WTC11 (cell line): ENCODE measurements at regions not wholly inside any gene's neighbourhood (a gene's known extent, or its start where the extent isn't known, plus 50 kb on each side); places are given as distances from the start of the nearest gene placed in this dataset.

Experiments
- ATAC-seq: fragments of 200-7000 bp; cut with Tn5 transposase; 2 replicates; pipeline ENCODE4 v1.10.0; 2021; ENCODE audit warnings: mild to moderate bottlenecking, moderate library complexity
- CTCF ChIA-PET: fragments of 300-600 bp; sonication (Branson Sonifier 250); formaldehyde crosslinking; loops from one replicate; lab custom pipeline; 2021; ENCODE audit warnings: antibody characterized with exemption; lab: Charles Lee
- POLR2A ChIA-PET: fragments of 350-600 bp; sonication (Branson Sonifier 250); formaldehyde crosslinking; loops from one replicate; lab custom pipeline; 2021; ENCODE audit warnings: antibody characterized with exemption; lab: Charles Lee
- DNase-seq: peaks from one replicate; pipeline ENCODE4 v3.0.0; 2021; ENCODE audit warnings: low spot score
- H3K27ac Mint-ChIP-seq: 2 replicates; pipeline ENCODE4 v1.8.0; 2021; ENCODE audit warnings: mixed read lengths
- H3K27me3 Mint-ChIP-seq: 2 replicates; pipeline ENCODE4 v1.8.0; 2021; ENCODE audit warnings: low read depth, mild to moderate bottlenecking, moderate library complexity, mixed read lengths
- H3K36me3 Mint-ChIP-seq: 2 replicates; pipeline ENCODE4 v1.8.0; 2021; ENCODE audit warnings: mixed read lengths
- H3K4me1 Mint-ChIP-seq: 2 replicates; pipeline ENCODE4 v1.8.0; 2022; ENCODE audit warnings: mixed read lengths
- H3K4me3 Mint-ChIP-seq: 2 replicates; pipeline ENCODE4 v1.8.0; 2021; ENCODE audit warnings: mild to moderate bottlenecking, moderate library complexity, mixed read lengths
- H3K9me3 Mint-ChIP-seq: 2 replicates; pipeline ENCODE4 v1.8.0; 2021; ENCODE audit warnings: mixed read lengths
- AR ChIP-seq: fragments of 250-450 bp; sonication (Bioruptor Pico); IDR thresholded peaks from 2 replicates; pipeline ENCODE4 v1.9.0; 2021; ENCODE audit warnings: mild to moderate bottlenecking
- ATF1 ChIP-seq: sonication (generic); formaldehyde crosslinking; IDR thresholded peaks from 2 replicates; pipeline ENCODE4 v1.8.1; 2023; ENCODE audit warnings: mild to moderate bottlenecking, moderate library complexity, missing genetic modification reagents
- CDX4 ChIP-seq: fragments of 250-450 bp; sonication (Bioruptor Pico); IDR thresholded peaks from 2 replicates; pipeline ENCODE4 v1.9.0; 2021; ENCODE audit warnings: moderate library complexity, mild to moderate bottlenecking, inconsistent platforms, borderline replicate concordance
- FOXP1 ChIP-seq: sonication (generic); formaldehyde crosslinking; IDR thresholded peaks from 2 replicates; pipeline ENCODE4 v1.8.0; 2022; ENCODE audit warnings: missing genetic modification reagents, mild to moderate bottlenecking, moderate library complexity, borderline replicate concordance
- HMGXB4 ChIP-seq: sonication (generic); formaldehyde crosslinking; IDR thresholded peaks from 2 replicates; pipeline ENCODE4 v1.8.1; 2023; ENCODE audit warnings: mild to moderate bottlenecking, moderate library complexity, missing genetic modification reagents
- NR2C2 ChIP-seq: sonication (generic); formaldehyde crosslinking; IDR thresholded peaks from 2 replicates; pipeline ENCODE4 v1.8.0; 2022; ENCODE audit warnings: mild to moderate bottlenecking, missing genetic modification reagents
- PRRX2 ChIP-seq: fragments of 250-450 bp; sonication (Bioruptor Pico); IDR thresholded peaks from 2 replicates; pipeline ENCODE4 v1.8.0; 2021; ENCODE audit warnings: mild to moderate bottlenecking
- RORB ChIP-seq: fragments of 250-450 bp; sonication (Bioruptor Pico); IDR thresholded peaks from 2 replicates; pipeline ENCODE4 v1.9.0; 2021; ENCODE audit warnings: mild to moderate bottlenecking
- TEAD4 ChIP-seq: sonication (generic); formaldehyde crosslinking; IDR thresholded peaks from 2 replicates; pipeline ENCODE4 v1.8.0; 2022; ENCODE audit warnings: mild to moderate bottlenecking, missing genetic modification reagents
- ZBTB21 ChIP-seq: sonication (generic); formaldehyde crosslinking; IDR thresholded peaks from 2 replicates; pipeline ENCODE4 v1.8.1; 2023; ENCODE audit warnings: mild to moderate bottlenecking, missing genetic modification reagents, borderline replicate concordance
- ZNF121 ChIP-seq: sonication (generic); formaldehyde crosslinking; IDR thresholded peaks from 2 replicates; pipeline ENCODE4 v1.8.0; 2023; ENCODE audit warnings: missing genetic modification reagents
- ZNF138 ChIP-seq: sonication (generic); formaldehyde crosslinking; conservative IDR thresholded peaks from 2 replicates; pipeline ENCODE4 v1.8.1; 2022; ENCODE audit warnings: mild to moderate bottlenecking, moderate library complexity, missing genetic modification reagents
- ZNF317 ChIP-seq: sonication (generic); formaldehyde crosslinking; IDR thresholded peaks from 2 replicates; pipeline ENCODE4 v1.8.1; 2023; ENCODE audit warnings: low read depth, mild to moderate bottlenecking, moderate library complexity, missing genetic modification reagents, borderline replicate concordance
- TF ChIP-seq, protein P1 (sequence below): sonication (generic); formaldehyde crosslinking; IDR thresholded peaks from 2 replicates; pipeline ENCODE4 v1.8.1; 2022; ENCODE audit warnings: mild to moderate bottlenecking, moderate library complexity, missing genetic modification reagents
- TF ChIP-seq, protein P2 (sequence below): fragments of 250-450 bp; sonication (Bioruptor Pico); IDR thresholded peaks from 2 replicates; pipeline ENCODE4 v1.8.0; 2021; ENCODE audit warnings: mild to moderate bottlenecking
- TF ChIP-seq, protein P3 (sequence below): sonication (generic); formaldehyde crosslinking; IDR thresholded peaks from 2 replicates; pipeline ENCODE4 v1.8.0; 2022; ENCODE audit warnings: mild to moderate bottlenecking, missing genetic modification reagents
- TF ChIP-seq, protein P4 (sequence below): sonication (generic); formaldehyde crosslinking; IDR thresholded peaks from 2 replicates; pipeline ENCODE4 v1.8.1; 2023; ENCODE audit warnings: mild to moderate bottlenecking, missing genetic modification reagents

DNA sequence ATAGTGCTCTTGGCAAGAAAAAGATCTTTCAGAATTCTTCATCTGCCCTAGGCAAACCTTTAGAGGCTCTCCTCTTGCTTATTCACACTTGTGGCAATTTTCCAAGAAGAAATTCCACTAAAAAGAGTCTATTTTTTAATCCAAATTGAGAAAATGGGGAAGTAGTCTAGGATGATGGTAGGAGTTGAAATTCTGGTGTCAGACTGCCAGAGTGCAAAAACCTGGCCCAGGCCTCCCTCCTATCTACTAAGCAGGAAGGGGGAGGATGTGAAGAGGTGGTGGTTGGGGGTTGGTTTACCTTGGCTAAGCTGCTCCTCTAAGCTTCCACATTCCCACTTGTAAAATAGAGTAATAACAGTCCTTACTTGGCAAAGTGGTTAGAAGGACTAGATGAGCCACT, 120.6 kb upstream of the KCNJ15 start:
- Mint-ChIP-seq H3K27me3 (no peaks in the 10 kb centered on the region; the same call in 1 of the 2 replicates), H3K4me1 (peaks cover 7% of the 10 kb centered on the region; the same call in 1 of the 2 replicates), H3K9me3 (peaks cover 15% of the 10 kb centered on the region), H3K27ac (no peak overlapping the region), H3K4me3 (no peak overlapping the region), H3K36me3 (no peaks in the 10 kb centered on the region)
- TF ChIP-seq HMGXB4 (no peak), CDX4 (CRISPR knock-in tag) (no peak), NR2C2 (CRISPR knock-in tag) (no peak)
- ATAC-seq, result no peak
- POLR2A ChIA-PET, result no interaction called here
- DNase-seq, result no peak
- CTCF ChIA-PET, result no interaction called here

GRCh38 chr21:38139380-38140168, 117.2 kb upstream of the KCNJ15 start:
- no peak overlapping the region for H3K4me3 Mint-ChIP-seq
- no peak for ATAC-seq
- POLR2A ChIA-PET, result no interaction called here
- H3K27me3 Mint-ChIP-seq, result no peaks in the 10 kb centered on the region; the same call in none of the 2 replicates
- no peak overlapping the region for H3K27ac Mint-ChIP-seq
- no peak for DNase-seq
- H3K4me1 Mint-ChIP-seq, result peaks cover 7% of the 10 kb centered on the region; the same call in 1 of the 2 replicates
- peaks cover 34% of the 10 kb centered on the region for H3K9me3 Mint-ChIP-seq
- CTCF ChIA-PET, result interaction anchor here (0.9 to 1.5 kb wide), 4 partner anchors 13 to 213 kb away, joined by 3 to 6 read pairs (median 3); no protein-coding TSS in a partner anchor
- TF ChIP-seq ZNF317 (CRISPR knock-in tag) (no peak), ZNF138 (no peak), RORB (CRISPR knock-in tag) (no peak), NR2C2 (CRISPR knock-in tag) (no peak), ZNF121 (CRISPR knock-in tag) (no peak), ATF1 (CRISPR knock-in tag) (no peak), ZBTB21 (no peak), AR (CRISPR knock-in tag) (no peak), FOXP1 (no peak), TEAD4 (CRISPR knock-in tag) (no peak), PRRX2 (CRISPR knock-in tag) (no peak)
- TF ChIP-seq, protein P1, sequence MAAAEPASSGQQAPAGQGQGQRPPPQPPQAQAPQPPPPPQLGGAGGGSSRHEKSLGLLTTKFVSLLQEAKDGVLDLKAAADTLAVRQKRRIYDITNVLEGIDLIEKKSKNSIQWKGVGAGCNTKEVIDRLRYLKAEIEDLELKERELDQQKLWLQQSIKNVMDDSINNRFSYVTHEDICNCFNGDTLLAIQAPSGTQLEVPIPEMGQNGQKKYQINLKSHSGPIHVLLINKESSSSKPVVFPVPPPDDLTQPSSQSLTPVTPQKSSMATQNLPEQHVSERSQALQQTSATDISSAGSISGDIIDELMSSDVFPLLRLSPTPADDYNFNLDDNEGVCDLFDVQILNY (CRISPR knock-in tag), result no peak
- TF ChIP-seq, protein P2, sequence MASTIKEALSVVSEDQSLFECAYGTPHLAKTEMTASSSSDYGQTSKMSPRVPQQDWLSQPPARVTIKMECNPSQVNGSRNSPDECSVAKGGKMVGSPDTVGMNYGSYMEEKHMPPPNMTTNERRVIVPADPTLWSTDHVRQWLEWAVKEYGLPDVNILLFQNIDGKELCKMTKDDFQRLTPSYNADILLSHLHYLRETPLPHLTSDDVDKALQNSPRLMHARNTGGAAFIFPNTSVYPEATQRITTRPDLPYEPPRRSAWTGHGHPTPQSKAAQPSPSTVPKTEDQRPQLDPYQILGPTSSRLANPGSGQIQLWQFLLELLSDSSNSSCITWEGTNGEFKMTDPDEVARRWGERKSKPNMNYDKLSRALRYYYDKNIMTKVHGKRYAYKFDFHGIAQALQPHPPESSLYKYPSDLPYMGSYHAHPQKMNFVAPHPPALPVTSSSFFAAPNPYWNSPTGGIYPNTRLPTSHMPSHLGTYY (CRISPR knock-in tag), result no peak
- TF ChIP-seq, protein P3, sequence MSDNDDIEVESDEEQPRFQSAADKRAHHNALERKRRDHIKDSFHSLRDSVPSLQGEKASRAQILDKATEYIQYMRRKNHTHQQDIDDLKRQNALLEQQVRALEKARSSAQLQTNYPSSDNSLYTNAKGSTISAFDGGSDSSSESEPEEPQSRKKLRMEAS (CRISPR knock-in tag), result no peak
- TF ChIP-seq, protein P4, sequence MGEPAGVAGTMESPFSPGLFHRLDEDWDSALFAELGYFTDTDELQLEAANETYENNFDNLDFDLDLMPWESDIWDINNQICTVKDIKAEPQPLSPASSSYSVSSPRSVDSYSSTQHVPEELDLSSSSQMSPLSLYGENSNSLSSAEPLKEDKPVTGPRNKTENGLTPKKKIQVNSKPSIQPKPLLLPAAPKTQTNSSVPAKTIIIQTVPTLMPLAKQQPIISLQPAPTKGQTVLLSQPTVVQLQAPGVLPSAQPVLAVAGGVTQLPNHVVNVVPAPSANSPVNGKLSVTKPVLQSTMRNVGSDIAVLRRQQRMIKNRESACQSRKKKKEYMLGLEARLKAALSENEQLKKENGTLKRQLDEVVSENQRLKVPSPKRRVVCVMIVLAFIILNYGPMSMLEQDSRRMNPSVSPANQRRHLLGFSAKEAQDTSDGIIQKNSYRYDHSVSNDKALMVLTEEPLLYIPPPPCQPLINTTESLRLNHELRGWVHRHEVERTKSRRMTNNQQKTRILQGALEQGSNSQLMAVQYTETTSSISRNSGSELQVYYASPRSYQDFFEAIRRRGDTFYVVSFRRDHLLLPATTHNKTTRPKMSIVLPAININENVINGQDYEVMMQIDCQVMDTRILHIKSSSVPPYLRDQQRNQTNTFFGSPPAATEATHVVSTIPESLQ (CRISPR knock-in tag), result no peak
- H3K36me3 Mint-ChIP-seq, result no peaks in the 10 kb centered on the region
